GM18868 (cell line): ENCODE measurements at regions not wholly inside any gene's neighbourhood (a gene's known extent, or its start where the extent isn't known, plus 50 kb on each side); places are given as distances from the start of the nearest gene placed in this dataset.

Experiments used
- ATAC-seq: cut with Tn5 transposase; IDR thresholded peaks from one replicate; pipeline ENCODE4 v1.9.1; 2021; ENCODE audit warnings: mild to moderate bottlenecking, moderate library complexity; ENCODE audit not compliant: unreplicated experiment

GRCh38 chr2:19300961-19301360 lies 57.5 kb downstream of the OSR1 start:
- ATAC-seq: no peak

GRCh38 chr2:19299522-19299921 lies 58.9 kb downstream of the OSR1 start:
- no peak for ATAC-seq

GRCh38 chr2:19299032-19299431 lies 59.4 kb downstream of the OSR1 start:
- ATAC-seq: no peak

DNA sequence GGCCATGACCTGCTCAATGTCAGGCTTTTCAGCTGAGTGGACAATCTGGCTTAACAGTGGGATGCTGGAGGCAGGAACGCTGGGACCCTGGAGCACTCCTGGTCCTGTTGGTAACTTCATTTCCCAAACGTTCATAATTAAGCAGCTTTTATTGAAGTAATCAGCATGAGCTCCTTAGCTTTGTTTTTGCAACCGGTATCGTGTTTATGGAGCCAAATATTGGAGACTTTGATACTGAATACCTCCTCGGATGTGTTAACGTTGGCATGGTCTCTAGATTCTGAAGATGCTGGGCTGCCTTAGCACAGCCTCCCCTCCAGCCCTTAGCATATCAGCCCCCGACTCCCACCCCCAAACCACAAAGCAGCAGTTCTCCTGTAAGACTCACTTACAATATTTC lies 60.7 kb downstream of the OSR1 start:
- ATAC-seq: no peak

DNA sequence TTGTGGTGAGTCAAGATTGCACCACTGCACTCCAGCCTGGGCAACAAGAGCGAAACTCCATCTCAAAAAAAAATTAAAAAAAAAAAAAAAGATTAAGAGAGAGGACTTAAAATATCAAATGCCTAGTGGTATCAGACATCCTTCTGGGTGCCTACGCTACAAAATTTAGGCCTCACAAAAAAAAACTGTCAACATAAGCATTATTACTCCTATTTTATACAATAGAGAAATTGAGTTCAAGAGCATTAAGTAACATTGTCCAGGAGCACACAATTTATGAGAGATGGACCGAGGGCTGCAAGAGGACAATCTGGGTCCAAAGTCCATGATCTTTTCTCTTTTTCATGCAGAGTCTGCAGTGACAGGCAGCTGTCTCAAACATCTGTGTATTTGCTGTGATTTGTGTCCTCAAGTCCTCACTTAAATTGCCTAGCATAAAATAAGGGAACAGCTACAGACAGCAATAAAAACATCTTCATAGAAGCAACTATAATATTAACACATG lies 62.4 kb downstream of the OSR1 start:
- ATAC-seq: no peak

DNA sequence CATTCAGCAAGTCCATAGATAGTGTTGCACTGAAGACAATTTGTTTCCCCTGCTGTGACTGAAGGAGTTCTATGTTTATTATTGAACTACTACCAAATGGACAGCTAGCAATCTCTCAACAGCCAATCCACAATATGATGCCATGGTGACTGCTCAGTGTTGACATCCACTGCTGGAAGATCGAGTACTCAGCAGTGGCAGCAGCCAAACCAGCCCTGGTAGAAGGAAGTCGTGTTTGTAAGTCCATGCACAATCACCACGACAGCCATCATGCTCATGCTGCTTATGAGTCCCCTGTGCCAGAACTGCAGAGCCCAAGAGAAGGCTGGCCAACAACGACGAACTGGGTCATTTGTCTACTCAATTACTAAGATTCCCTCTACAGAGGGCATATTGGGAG lies 66.4 kb downstream of the OSR1 start:
- ATAC-seq: no peak

DNA sequence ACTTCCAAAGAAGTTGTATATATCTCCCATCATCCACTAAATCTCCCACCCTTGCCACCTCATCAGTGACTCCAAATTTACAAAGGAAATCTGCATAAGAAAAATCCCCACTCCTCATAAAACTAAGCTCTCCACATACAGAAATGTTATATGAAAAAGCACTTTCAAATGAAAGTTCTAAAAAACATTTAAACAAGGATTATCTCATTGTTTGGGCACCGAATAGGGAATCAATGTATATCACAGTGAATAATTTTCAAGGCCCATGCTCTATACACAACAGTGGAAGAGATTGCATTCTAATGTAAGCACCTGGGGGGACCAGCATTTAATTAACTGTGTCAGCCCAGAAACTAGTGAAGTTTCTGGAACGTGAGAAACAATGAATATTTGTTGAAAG lies 70.1 kb downstream of the OSR1 start:
- no peak for ATAC-seq

- ATAC-seq: no peak
These were observed 71.1 kb downstream of the OSR1 start for GRCh38 chr2:19287324-19287723.

DNA sequence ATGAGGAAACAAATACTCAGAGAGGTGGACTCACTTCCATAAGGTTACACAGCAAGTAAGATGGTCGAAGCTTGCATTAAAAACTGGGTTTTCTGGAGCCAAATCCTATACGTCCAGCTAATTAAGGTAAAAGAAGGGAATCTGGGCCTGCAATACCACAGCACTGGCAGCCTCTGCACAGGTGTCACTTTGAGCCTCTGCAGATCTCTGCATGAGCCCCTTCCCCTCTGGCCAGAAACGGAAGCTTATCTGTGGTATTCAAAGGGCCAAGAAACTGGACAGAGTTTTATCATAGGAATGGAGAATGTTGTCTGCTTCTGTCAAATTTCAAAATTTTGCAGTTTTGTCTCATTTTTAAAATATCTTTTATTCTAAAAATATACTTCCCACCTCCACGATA lies 76.1 kb downstream of the OSR1 start:
- ATAC-seq: no peak

DNA sequence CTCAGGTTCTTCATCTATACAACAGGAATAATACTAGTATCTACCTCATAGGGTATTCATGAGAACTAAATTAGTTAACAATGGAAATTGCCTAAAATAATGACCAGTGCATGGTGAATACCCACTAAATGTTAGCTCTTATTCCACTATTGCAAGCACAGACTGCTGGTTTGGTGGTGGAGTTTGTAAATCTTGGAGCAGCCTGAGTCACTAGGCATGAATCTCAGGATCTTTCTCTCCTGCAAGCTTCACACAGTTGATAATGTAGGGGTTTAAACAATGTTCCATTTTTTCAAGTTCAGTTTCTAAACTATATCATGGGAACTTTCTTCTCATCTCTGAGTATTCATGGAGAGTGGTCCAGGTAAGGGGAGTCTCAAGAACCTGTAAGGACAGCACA lies 84.0 kb downstream of the OSR1 start:
- ATAC-seq: no peak

DNA sequence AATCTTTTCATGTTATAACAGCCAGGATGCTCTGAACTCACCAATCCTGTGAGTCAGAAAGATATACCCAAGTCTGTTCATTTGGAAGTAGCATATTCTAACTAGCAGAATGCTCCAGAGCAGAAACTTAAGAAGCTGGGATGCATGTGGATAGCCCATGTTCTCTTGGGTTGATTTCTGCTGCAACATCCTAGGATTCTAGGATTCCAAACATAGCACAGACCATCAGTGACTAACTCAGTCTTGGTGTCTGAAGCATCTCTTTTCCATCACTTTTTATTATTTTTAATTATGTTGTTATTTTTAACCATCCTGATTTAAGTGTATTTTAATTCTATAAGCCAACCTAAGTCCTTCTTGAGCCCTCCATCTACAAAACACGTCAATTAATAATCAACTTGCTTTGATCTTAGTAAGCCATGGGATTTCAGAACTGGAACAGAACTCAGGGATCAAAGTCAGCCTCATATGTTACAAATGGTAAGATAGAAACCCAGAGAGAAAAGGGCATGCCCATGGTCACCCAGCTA lies 85.4 kb downstream of the OSR1 start:
- no peak for ATAC-seq

GRCh38 chr2:19272039-19272438 lies 86.4 kb downstream of the OSR1 start:
- no peak for ATAC-seq

- no peak for ATAC-seq
These were observed 93.6 kb downstream of the OSR1 start for GRCh38 chr2:19264852-19265251.

DNA sequence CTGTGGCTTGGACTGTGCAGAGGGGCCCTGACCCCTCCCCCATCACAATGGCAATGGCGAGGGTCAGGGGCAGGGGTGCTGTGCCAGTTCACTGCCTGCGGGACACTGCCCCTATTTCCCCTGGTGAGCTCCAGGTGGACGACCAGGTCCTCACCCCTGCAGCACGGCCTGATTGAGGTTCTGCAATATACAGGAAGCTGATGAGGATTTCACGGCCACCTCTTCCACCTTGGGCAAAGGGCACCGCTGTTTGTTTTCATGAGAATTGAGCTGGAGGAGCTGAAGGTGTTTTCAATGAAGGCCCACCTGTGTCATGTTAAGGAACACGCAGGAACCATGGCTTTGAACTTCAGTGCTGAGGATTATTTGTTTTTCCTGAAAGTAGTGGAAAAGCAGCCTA lies 96.3 kb downstream of the OSR1 start:
- ATAC-seq: no peak

- ATAC-seq: no peak
These were observed 97.4 kb downstream of the OSR1 start for GRCh38 chr2:19261061-19261460.

GRCh38 chr2:19256121-19256601 lies 102.3 kb downstream of the OSR1 start:
- ATAC-seq: no peak

DNA sequence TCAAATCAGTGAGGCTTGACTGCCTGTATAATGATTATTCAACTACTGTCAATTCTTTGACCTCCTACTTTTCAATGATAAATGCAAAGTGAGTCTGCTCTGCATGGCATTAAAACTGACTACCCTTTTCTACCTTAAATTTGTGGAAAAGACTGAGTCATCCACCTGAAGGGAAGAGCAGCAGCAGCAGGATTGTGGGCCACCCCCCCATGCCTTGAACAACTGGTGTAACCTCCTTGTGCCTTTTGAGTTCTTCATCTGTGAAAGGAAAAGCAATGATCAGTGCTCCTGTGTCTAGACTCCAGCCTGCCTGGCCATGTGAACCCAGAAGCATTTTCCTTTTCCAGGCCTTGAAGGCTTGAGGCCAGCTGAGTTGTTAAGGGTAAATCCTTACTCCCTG lies 102.9 kb downstream of the OSR1 start:
- ATAC-seq: no peak

- ATAC-seq: no peak
These were observed 106.9 kb downstream of the OSR1 start for GRCh38 chr2:19251554-19251953.

- no peak for ATAC-seq
These were observed 107.5 kb downstream of the OSR1 start for GRCh38 chr2:19250906-19251305.

DNA sequence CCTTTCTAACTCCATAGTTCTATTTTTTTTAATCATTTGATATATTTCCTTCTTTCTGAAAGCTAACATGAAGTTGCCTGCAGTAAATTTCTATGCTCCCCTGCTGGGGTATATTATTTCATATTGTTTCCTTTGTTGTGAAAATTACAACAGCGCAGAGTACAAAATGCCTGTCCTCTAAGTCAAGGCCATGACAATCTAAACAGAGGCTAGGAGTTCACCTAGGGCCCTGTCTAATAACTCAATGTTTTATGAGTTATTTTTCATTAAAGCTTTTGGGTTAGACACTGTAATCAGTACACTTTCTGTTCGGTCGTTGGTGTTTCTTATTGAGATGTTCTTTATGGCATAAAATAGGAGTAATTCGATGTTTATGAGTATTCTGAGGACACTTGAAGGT lies 111.2 kb downstream of the OSR1 start:
- no peak for ATAC-seq

DNA sequence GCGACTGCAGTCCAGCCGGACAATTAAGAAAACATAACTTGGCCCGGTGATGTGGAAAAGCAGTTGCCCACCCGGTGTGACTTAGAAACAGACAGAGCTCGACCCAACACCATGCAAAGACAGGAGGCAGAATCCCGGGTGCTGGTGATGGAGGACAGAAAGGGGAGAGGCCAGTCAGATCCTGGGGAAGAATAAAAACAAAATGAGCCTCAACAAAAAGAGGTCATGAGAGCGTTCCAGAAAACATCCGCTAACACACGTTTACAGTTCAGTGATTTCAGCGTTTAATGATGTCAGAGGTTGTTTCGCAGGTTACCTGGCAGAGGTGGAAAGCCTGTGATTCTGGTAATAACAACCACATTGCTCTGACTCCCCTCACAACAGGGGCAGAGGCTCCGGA lies 111.9 kb downstream of the OSR1 start:
- ATAC-seq: no peak

- ATAC-seq: no peak
These were observed 113.7 kb downstream of the OSR1 start for GRCh38 chr2:19244460-19245363.
